CD4-positive, alpha-beta T cell (primary cell): ENCODE measurements at regions not wholly inside any gene's neighbourhood (a gene's known extent, or its start where the extent isn't known, plus 50 kb on each side); places are given as distances from the start of the nearest gene placed in this dataset.

Experiments
- ATAC-seq: fragments of 200-7000 bp; cut with Tn5 transposase; one replicate; pipeline ENCODE4 v1.10.0; 2022; ENCODE audit warnings: mild to moderate bottlenecking; ENCODE audit not compliant: poor library complexity
- CTCF ChIA-PET: fragments of 350-600 bp; sonication (Branson Sonifier 250); formaldehyde crosslinking; loops from one replicate; lab custom pipeline; 2021; ENCODE audit warnings: antibody characterized with exemption, inconsistent platforms; lab: Charles Lee
- POLR2A ChIA-PET: fragments of 350-600 bp; sonication (Branson Sonifier 250); formaldehyde crosslinking; loops from one replicate; lab custom pipeline; 2021; ENCODE audit warnings: antibody characterized with exemption, inconsistent platforms; lab: Charles Lee
- DNase-seq, 14 experiments: peaks; one replicate each; pipeline ENCODE4 v3.0.0-alpha.2; 2013 to 2020; ENCODE audit warnings: mixed read lengths in 2 of 14
- H3K27ac ChIP-seq, 2 donors: one replicate each; pipeline versions ENCODE4 v1.5.1 to v1.7.0; 2013; ENCODE audit warnings: low read length in 2 of 2, low read depth in 1 of 2, mild to moderate bottlenecking in 1 of 2
- H3K27me3 ChIP-seq, 2 experiments: 1 replicate in 1 of 2; 2 replicates in 1 of 2; pipeline versions ENCODE4 v1.6.1 to v1.7.0; 2013; ENCODE audit warnings: low read length in 2 of 2, control low read depth in 1 of 2, mild to moderate bottlenecking in 1 of 2, moderate library complexity in 1 of 2; ENCODE audit not compliant: insufficient read depth in 2 of 2, control insufficient read depth in 1 of 2
- H3K36me3 ChIP-seq: one replicate; pipeline ENCODE4 v1.6.1; 2013; ENCODE audit warnings: low read length, control low read depth; ENCODE audit not compliant: insufficient read depth
- H3K4me1 ChIP-seq: one replicate; pipeline ENCODE4 v1.6.1; 2013; ENCODE audit warnings: low read length, control low read depth; ENCODE audit not compliant: insufficient read depth
- H3K4me3 ChIP-seq: one replicate; pipeline ENCODE4 v1.5.1; 2013; ENCODE audit warnings: mild to moderate bottlenecking, low read length, moderate library complexity
- H3K9me3 ChIP-seq, 2 experiments: 1 replicate in 1 of 2; 2 replicates in 1 of 2; pipeline versions ENCODE4 v1.6.1 to v1.7.0; 2013; ENCODE audit warnings: low read length in 2 of 2, mild to moderate bottlenecking in 2 of 2, control low read depth in 1 of 2, moderate library complexity in 1 of 2; ENCODE audit not compliant: control insufficient read depth in 1 of 2, insufficient read depth in 1 of 2
- H3K27ac Mint-ChIP-seq: one replicate; pipeline ENCODE4 v1.8.0; 2020; ENCODE audit warnings: mixed read lengths
- H3K27me3 Mint-ChIP-seq: one replicate; pipeline ENCODE4 v1.8.0; 2021; ENCODE audit warnings: mixed read lengths
- H3K36me3 Mint-ChIP-seq: one replicate; pipeline ENCODE4 v1.8.0; 2021; ENCODE audit warnings: low read depth, mixed read lengths
- H3K4me1 Mint-ChIP-seq: one replicate; pipeline ENCODE4 v1.8.0; 2021; ENCODE audit warnings: low read depth, mixed read lengths
- H3K4me3 Mint-ChIP-seq: one replicate; pipeline ENCODE4 v1.8.0; 2020; ENCODE audit warnings: mild to moderate bottlenecking, mixed read lengths
- H3K9me3 Mint-ChIP-seq: one replicate; pipeline ENCODE4 v1.8.0; 2020; ENCODE audit warnings: mixed read lengths
- intact Hi-C, 2 experiments: fragments of 100-400 bp; cut with DNase I in 1 of 2; cut with micrococcal nuclease in 1 of 2; formaldehyde crosslinking; loops; one replicate each; pipeline versions ENCODE4 v1.15.1 to v1.9.0; 2023 to 2025; cut with DNase I, micrococcal nuclease
- TF ChIP-seq, protein P1 (sequence below): fragments of 200-600 bp; IDR thresholded peaks from one replicate; pipeline ENCODE4 v1.8.0; 2022; ENCODE audit warnings: antibody characterized with exemption, mild to moderate bottlenecking

DNA sequence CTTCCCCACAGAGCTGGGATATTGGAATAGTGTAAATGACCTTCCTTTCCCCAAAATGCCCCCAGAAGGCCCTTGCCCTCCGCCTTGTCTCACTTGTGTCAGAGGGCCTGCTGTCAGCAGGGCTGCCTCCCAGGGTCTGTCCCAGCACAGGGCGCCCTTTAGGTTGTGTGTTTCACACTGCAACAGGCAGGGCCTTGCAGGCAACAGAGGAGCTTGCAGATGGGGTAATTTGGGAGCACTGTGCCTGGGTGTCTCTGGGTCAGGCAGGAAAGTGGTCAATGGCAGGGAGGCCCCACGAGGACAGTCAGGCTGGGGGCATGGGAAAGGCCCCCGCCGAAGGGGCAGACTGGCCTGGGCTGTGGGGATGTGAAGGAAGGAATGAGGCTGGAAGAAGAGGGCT is 130.7 kb downstream of the ASB1 start:
- Histone ChIP-seq H3K4me1 (no peaks in the 10 kb centered on the region), H3K27ac (no peak overlapping the region), H3K9me3 (peaks cover 0 to 20% of the 10 kb centered on the region in 2 experiments), H3K27me3 (no peaks in the 10 kb centered on the region), H3K36me3 (no peaks in the 10 kb centered on the region), H3K4me3 (no peak overlapping the region)
- ATAC-seq (no peak), DNase-seq (no peak)
- intact Hi-C loops = no loop called here
- peaks cover 5% of the 10 kb centered on the region for H3K27me3 Mint-ChIP-seq
- POLR2A ChIA-PET = no interaction called here
- no peak overlapping the region for H3K27ac Mint-ChIP-seq
- H3K4me3 Mint-ChIP-seq = no peak overlapping the region
- TF ChIP-seq, protein P1, sequence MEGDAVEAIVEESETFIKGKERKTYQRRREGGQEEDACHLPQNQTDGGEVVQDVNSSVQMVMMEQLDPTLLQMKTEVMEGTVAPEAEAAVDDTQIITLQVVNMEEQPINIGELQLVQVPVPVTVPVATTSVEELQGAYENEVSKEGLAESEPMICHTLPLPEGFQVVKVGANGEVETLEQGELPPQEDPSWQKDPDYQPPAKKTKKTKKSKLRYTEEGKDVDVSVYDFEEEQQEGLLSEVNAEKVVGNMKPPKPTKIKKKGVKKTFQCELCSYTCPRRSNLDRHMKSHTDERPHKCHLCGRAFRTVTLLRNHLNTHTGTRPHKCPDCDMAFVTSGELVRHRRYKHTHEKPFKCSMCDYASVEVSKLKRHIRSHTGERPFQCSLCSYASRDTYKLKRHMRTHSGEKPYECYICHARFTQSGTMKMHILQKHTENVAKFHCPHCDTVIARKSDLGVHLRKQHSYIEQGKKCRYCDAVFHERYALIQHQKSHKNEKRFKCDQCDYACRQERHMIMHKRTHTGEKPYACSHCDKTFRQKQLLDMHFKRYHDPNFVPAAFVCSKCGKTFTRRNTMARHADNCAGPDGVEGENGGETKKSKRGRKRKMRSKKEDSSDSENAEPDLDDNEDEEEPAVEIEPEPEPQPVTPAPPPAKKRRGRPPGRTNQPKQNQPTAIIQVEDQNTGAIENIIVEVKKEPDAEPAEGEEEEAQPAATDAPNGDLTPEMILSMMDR = no peak
- CTCF ChIA-PET = no interaction called here
- no peaks in the 10 kb centered on the region for H3K36me3 Mint-ChIP-seq
- peaks cover 2% of the 10 kb centered on the region for H3K9me3 Mint-ChIP-seq
- H3K4me1 Mint-ChIP-seq = no peaks in the 10 kb centered on the region

DNA sequence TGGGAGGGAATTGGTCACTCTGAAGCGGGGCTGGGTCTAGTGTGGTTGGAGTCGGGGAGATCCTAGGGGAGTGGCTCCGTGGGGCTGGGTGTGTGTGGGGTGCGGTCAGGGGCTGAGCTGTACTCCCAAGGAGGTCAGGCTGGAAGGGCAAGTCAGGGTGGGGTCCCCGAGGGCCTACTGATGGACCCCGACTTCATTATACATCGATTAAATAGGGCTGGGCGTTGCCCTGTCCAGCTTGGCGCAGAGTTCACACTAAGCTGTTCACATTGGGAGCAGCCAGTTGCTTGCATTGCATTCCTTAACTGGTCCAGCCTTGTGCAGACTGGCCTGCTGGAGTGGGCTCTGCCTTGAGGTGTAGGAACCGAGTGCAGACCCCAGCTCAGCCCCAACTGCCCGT is 131.2 kb downstream of the ASB1 start:
- DNase-seq (no peak), ATAC-seq (no peak)
- peaks cover 0 to 20% of the 10 kb centered on the region in 2 experiments for H3K9me3 ChIP-seq
- peaks cover 5% of the 10 kb centered on the region for H3K27me3 Mint-ChIP-seq
- ChIA-PET CTCF (no interaction called here), POLR2A (no interaction called here)
- no peak overlapping the region for H3K4me3 Mint-ChIP-seq
- no peaks in the 10 kb centered on the region for H3K4me1 Mint-ChIP-seq
- H3K27me3 ChIP-seq = no peaks in the 10 kb centered on the region
- TF ChIP-seq, protein P1 = no peak
- no peaks in the 10 kb centered on the region for H3K4me1 ChIP-seq
- H3K9me3 Mint-ChIP-seq = peaks cover 2% of the 10 kb centered on the region
- H3K27ac Mint-ChIP-seq = no peak overlapping the region
- intact Hi-C loops = no loop called here
- no peak overlapping the region for H3K4me3 ChIP-seq
- H3K27ac ChIP-seq = no peak overlapping the region
- H3K36me3 Mint-ChIP-seq = no peaks in the 10 kb centered on the region
- no peaks in the 10 kb centered on the region for H3K36me3 ChIP-seq

DNA sequence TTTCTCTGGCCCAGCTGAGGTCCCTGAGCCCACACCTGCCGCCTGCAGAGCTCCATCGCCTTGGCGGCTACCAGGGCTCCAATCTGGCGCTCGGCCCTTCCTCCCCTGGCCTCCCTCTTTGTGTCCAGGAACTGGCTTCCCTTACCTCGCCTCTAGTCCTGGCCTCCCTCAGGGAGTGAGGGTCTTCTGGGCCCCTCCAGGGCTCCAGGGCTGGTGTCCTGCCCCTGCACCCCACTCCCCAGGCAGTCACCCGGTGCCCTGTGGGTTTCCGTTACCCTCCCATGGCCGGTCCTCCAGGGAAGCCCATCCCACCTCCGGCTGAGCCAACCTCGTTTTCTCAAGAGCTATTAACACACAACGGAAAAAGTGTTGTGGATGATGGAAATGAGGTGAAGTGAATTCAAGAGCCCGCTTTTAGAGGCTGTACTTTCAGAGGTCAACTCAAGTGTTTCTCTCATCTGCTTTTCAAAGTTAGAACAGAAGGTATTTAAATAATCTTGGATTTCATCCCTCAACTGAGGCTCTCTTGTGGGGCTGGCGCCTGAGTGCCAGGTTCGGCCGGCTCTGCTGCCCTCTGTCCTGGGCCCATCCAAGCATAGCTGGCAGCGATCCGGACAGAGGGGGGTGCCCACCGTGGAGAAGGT is 131.9 kb downstream of the ASB1 start:
- Mint-ChIP-seq H3K27me3 (peaks cover 5% of the 10 kb centered on the region), H3K4me3 (no peak overlapping the region), H3K36me3 (no peaks in the 10 kb centered on the region), H3K4me1 (no peaks in the 10 kb centered on the region), H3K27ac (no peak overlapping the region), H3K9me3 (no peaks in the 10 kb centered on the region)
- Histone ChIP-seq H3K9me3 (peaks cover 0 to 18% of the 10 kb centered on the region in 2 experiments), H3K4me3 (no peak overlapping the region), H3K4me1 (no peaks in the 10 kb centered on the region), H3K27me3 (no peaks in the 10 kb centered on the region), H3K27ac (no peak overlapping the region), H3K36me3 (no peaks in the 10 kb centered on the region)
- ATAC-seq = no peak
- intact Hi-C loops = no loop called here
- ChIA-PET POLR2A (no interaction called here), CTCF (no interaction called here)
- TF ChIP-seq, protein P1 = no peak
- DNase-seq = no peak
